Bronchial epithelial cell (primary cell): ENCODE measurements at regions not wholly inside any gene's neighbourhood (a gene's known extent, or its start where the extent isn't known, plus 50 kb on each side); places are given as distances from the start of the nearest gene placed in this dataset.

Experiments
- DNase-seq: peaks from one replicate; pipeline ENCODE4 v3.0.0-alpha.2; 2010; ENCODE audit warnings: low read depth
- FAIRE-seq: peaks from 2 replicates; lab custom pipeline; 2011; peaks lifted over from hg19 to GRCh38; lab: Jason Lieb, UNC
- H3K27me3 ChIP-seq: 2 replicates; pipeline ENCODE4 v1.5.1; 2011; ENCODE audit warnings: low read length; ENCODE audit not compliant: control insufficient read depth, insufficient read depth
- H3K36me3 ChIP-seq: 2 replicates; pipeline ENCODE4 v1.5.1; 2011; ENCODE audit warnings: low read length; ENCODE audit not compliant: control insufficient read depth, insufficient read depth
- H3K4me3 ChIP-seq: 2 replicates; pipeline ENCODE4 v1.5.1; 2011; ENCODE audit warnings: mild to moderate bottlenecking, low read depth, low read length, control low read depth
- CTCF ChIP-seq: IDR thresholded peaks from 2 replicates; pipeline ENCODE4 v1.5.1; 2011; ENCODE audit warnings: mild to moderate bottlenecking, moderate library complexity, low read length, control low read depth, inconsistent platforms; ENCODE audit not compliant: insufficient read depth, severe bottlenecking

GRCh38 chr3:180116658-180117057 lies 79.9 kb upstream of the PEX5L start:
- no peaks in the 10 kb centered on the region for H3K27me3 ChIP-seq
- no peak overlapping the region for H3K4me3 ChIP-seq
- TF ChIP-seq CTCF = no peak
- H3K36me3 ChIP-seq = no peaks in the 10 kb centered on the region
- no peak for DNase-seq
- no peak for FAIRE-seq

- DNase-seq (no peak), FAIRE-seq (no peak)
- H3K4me3 ChIP-seq = no peak overlapping the region
- no peaks in the 10 kb centered on the region for H3K27me3 ChIP-seq
- H3K36me3 ChIP-seq = no peaks in the 10 kb centered on the region
- no peak for TF ChIP-seq CTCF
Measured at GRCh38 chr3:180117381-180118163, 80.8 kb upstream of the PEX5L start.

- Histone ChIP-seq H3K27me3 (no peaks in the 10 kb centered on the region), H3K4me3 (no peak overlapping the region), H3K36me3 (no peaks in the 10 kb centered on the region)
- no peak for TF ChIP-seq CTCF
- FAIRE-seq (no peak), DNase-seq (no peak)
Measured at GRCh38 chr3:180119567-180119966, 82.8 kb upstream of the PEX5L start.

- DNase-seq = no peak
- Histone ChIP-seq H3K36me3 (no peaks in the 10 kb centered on the region), H3K4me3 (no peak overlapping the region), H3K27me3 (no peaks in the 10 kb centered on the region)
- no peak for TF ChIP-seq CTCF
- FAIRE-seq = no peak
Measured at GRCh38 chr3:180123928-180124327, 87.2 kb upstream of the PEX5L start.

GRCh38 chr3:180131169-180131568 lies 94.4 kb upstream of the PEX5L start:
- TF ChIP-seq CTCF = no peak
- H3K27me3 ChIP-seq = no peaks in the 10 kb centered on the region
- DNase-seq (no peak), FAIRE-seq (no peak)
- no peaks in the 10 kb centered on the region for H3K36me3 ChIP-seq
- H3K4me3 ChIP-seq = no peak overlapping the region

GRCh38 chr3:180135101-180135500 lies 98.4 kb upstream of the PEX5L start:
- H3K27me3 ChIP-seq = no peaks in the 10 kb centered on the region
- no peaks in the 10 kb centered on the region for H3K36me3 ChIP-seq
- H3K4me3 ChIP-seq = no peak overlapping the region
- no peak for DNase-seq
- FAIRE-seq = no peak
- no peak for TF ChIP-seq CTCF
